ENCODE measurements at regions not wholly inside any gene's neighbourhood (a gene's known extent, or its start where the extent isn't known, plus 50 kb on each side); places are given as distances from the start of the nearest gene placed in this dataset.

DNA sequence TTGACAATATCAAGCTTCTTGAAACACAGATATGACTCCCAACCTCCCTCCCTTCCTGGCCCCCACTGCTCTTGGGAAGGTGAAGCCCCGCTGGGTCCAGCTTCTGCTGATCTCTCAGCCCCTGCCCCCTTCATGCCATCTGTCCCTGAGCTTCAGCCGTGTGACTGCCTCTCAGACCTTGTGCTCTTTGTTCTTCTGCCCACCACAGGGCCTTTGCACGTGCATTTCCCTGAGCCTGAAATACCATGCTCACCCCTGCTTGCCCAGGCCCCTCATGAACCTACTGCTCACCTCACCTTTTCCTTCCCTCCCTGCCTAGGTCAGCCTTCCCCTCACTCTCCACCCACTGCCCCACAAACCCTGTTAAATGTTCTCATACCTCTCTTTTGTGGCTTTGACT, 241.7 kb upstream of the PMEPA1 start:
- no peak overlapping the region for H2BK20ac ChIP-seq (ENCODE audit: low read depth, low read length)
- H3K4me2 ChIP-seq (ENCODE audit: low read depth, low read length): no peak overlapping the region
- H3K23ac ChIP-seq (ENCODE audit: low read depth, low read length): no peak overlapping the region
- H2AK5ac ChIP-seq (ENCODE audit: low read depth, low read length): no peak overlapping the region
- DNase-seq (no peak), ATAC-seq (ENCODE audit: low read depth) (no peak)
- no peak overlapping the region for H4K8ac ChIP-seq (ENCODE audit: low read depth in 2 of 2, low read length in 2 of 2)
- no peaks in the 10 kb centered on the region for H3K79me1 ChIP-seq (ENCODE audit: low read depth in 1 of 2, low read length in 2 of 2)
- no peaks in the 10 kb centered on the region for H4K20me1 ChIP-seq (ENCODE audit: insufficient read depth, low read length)
- no peak overlapping the region for H3K18ac ChIP-seq (ENCODE audit: low read depth, low read length)
- POLR2A ChIA-PET (ENCODE audit: unreplicated experiment): no interaction called here
- 25% methylated on average over 2 of the region's 3 CpGs; no CpG with 5 or more reads in 1 of the 2 experiments for WGBS, 2 experiments (ENCODE audit: extremely low coverage in 2 of 2, insufficient read length in 1 of 2)
- no peak overlapping the region for H3K4ac ChIP-seq (ENCODE audit: low read depth, low read length)
- H3K14ac ChIP-seq (replicated peaks; ENCODE audit: low read depth, low read length): no peak overlapping the region
- no peak overlapping the region for H2AFZ ChIP-seq (replicated peaks; ENCODE audit: low read length, poor library complexity)
- H3K4me3 ChIP-seq (ENCODE audit: insufficient read depth, low read depth, low read length): no peak overlapping the region
- H3K27me3 ChIP-seq (ENCODE audit: control insufficient read depth, insufficient read depth, low read length): no peaks in the 10 kb centered on the region
- H3K9me1 ChIP-seq (ENCODE audit: insufficient read depth, low read length): no peaks in the 10 kb centered on the region
- TF ChIP-seq POLR2A (IDR thresholded peaks at IDR 0.05; ENCODE audit: low read depth, low read length) (no peak), MAFK (IDR thresholded peaks at IDR 0.05; ENCODE audit: low read depth, low read length) (no peak), SMC3 (IDR thresholded peaks at IDR 0.05; ENCODE audit: low read depth, low read length) (no peak), MAZ (IDR thresholded peaks at IDR 0.05; ENCODE audit: borderline replicate concordance, low read depth, low read length) (no peak), RFX5 (IDR thresholded peaks at IDR 0.05; ENCODE audit: low read depth, low read length) (no peak)
- TF ChIP-seq, protein P1, sequence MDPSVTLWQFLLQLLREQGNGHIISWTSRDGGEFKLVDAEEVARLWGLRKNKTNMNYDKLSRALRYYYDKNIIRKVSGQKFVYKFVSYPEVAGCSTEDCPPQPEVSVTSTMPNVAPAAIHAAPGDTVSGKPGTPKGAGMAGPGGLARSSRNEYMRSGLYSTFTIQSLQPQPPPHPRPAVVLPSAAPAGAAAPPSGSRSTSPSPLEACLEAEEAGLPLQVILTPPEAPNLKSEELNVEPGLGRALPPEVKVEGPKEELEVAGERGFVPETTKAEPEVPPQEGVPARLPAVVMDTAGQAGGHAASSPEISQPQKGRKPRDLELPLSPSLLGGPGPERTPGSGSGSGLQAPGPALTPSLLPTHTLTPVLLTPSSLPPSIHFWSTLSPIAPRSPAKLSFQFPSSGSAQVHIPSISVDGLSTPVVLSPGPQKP (IDR thresholded peaks at IDR 0.05; ENCODE audit: borderline replicate concordance, low read depth, low read length): no peak
- H4K91ac ChIP-seq (ENCODE audit: insufficient read depth, low read depth, low read length): no peak overlapping the region
- no TSS peak for BruUV-seq (replicated peaks)
- H3K9me3 ChIP-seq (ENCODE audit: control insufficient read depth, insufficient read depth, low read length): no peaks in the 10 kb centered on the region
- H2BK5ac ChIP-seq (ENCODE audit: low read depth, low read length, poor library complexity, severe bottlenecking): no peak overlapping the region
- CTCF ChIA-PET: no interaction called here
- dilution Hi-C loops (cut with HindIII; ENCODE audit: low sequenced_read_pairs, unreplicated experiment) (no loop called here), in situ Hi-C loops (cut with MboI; ENCODE audit: low sequenced_read_pairs) (no loop called here), intact Hi-C loops (cut with micrococcal nuclease) (no loop called here)
- no peak overlapping the region for H4K5ac ChIP-seq (ENCODE audit: low read depth, low read length)
- no peak overlapping the region for H2BK120ac ChIP-seq (ENCODE audit: low read depth, low read length)
- no peaks in the 10 kb centered on the region for H3K4me1 ChIP-seq (ENCODE audit: control insufficient read depth, insufficient read depth, low read length)
- no peak overlapping the region for H2BK15ac ChIP-seq (ENCODE audit: low read depth, low read length)
- no peak overlapping the region for H2AK9ac ChIP-seq (replicated peaks; ENCODE audit: low read depth, low read length, poor library complexity)
- no peak overlapping the region for H3K27ac ChIP-seq (ENCODE audit: insufficient read depth, low read length)
- H3K9ac ChIP-seq (ENCODE audit: low read depth, low read length): no peak overlapping the region
- H3K36me3 ChIP-seq (ENCODE audit: control insufficient read depth, insufficient read depth, low read length): no peaks in the 10 kb centered on the region
- H3K56ac ChIP-seq (ENCODE audit: extremely low read depth, insufficient read depth, low read length): no peak overlapping the region

Measured in IMR-90 (cell line).